ENCODE measurements at regions not wholly inside any gene's neighbourhood (a gene's known extent, or its start where the extent isn't known, plus 50 kb on each side); places are given as distances from the start of the nearest gene placed in this dataset.

DNA sequence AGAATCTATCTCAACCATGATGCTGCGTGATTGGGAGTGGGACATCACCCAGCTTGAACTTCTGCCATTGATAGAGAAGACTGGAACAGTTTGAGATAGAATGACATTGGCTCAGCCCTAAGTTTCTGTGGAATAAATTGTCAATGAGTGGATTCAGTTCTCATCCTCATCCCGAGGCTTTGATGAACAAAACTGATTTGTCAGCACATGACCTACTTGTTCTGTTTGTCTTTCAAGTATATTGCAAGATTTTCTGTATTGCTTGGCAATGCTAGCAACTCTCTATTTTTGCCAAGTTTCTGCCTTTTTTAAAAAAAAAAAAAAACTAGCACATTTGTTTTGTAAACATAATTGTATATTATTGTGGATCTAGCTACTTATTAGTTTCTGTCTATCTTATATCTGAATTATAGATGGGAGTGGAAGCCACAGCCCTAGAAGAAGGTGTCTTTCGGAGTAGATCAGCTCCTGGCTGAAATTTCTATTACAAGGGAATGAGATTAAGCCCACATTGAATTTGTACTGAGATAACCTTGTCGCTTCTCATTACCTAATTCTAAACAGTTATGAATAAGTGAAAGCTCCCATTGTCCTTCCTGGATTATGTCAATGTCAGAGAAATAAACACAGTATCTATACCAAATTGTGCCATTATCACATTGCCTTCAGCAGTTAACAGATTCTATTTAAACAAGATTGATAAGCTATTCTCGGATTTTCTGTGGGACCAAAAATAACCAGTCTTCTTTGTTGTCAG is 166.1 kb downstream of the TNFSF13B start:
- TF ChIP-seq CTCF (IDR thresholded peaks at IDR 0.05) (no peak), POLR2AphosphoS5 (IDR thresholded peaks at IDR 0.05) (no peak)
